GM19240 (cell line): ENCODE measurements at regions not wholly inside any gene's neighbourhood (a gene's known extent, or its start where the extent isn't known, plus 50 kb on each side); places are given as distances from the start of the nearest gene placed in this dataset.
"Not testable (repeated sequence)": the region's sequence is repeated elsewhere in the genome, so short reads cannot be mapped to it uniquely, and the experiment has no call there.

ENCODE experiments used
- DNase-seq: peaks from one replicate; pipeline ENCODE4 v3.0.0; 2011; ENCODE audit warnings: low spot score; ENCODE audit not compliant: insufficient read length

DNA sequence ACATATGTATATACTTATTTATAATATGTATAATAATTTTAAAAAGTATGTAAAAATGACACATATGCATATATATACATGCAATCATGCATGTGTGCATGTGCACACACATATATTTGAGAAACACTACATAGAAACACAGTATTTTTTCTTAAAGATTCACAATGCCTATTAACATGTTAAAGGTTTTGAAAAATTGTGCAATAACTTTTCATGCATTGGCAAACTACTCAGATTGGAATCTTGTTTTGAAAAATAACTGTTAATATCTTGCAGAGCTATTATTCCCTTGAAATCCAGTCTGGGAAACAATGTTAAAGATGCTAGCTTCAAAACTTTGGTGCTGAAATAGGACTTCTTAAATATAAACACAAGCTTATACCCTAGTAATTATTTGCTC is 256.2 kb upstream of the P2RY1 start:
- DNase-seq: no peak

- no peak for DNase-seq
These were observed 253.0 kb upstream of the P2RY1 start for GRCh38 chr3:152581951-152582350.

DNA sequence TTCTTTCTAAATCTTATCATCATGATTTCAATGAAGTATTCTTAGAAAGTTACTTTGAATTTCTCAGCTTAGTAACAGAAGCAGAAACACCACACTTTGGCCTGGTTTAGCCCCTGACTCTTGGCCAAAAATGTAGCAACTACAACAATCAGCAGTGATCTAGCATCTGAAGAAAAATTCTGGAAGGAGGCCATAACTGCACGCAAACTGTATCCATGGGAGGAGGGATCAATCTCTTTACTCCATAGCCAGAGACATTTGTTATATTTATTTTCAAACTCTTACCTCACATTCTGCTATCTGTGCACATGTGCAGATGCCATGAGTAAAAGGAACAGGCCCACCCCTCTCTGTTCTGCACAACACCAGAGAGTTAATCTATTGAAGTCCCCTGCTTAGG is 251.0 kb upstream of the P2RY1 start:
- DNase-seq: no peak

- no peak for DNase-seq
These were observed 248.0 kb upstream of the P2RY1 start for GRCh38 chr3:152586974-152587373.

DNA sequence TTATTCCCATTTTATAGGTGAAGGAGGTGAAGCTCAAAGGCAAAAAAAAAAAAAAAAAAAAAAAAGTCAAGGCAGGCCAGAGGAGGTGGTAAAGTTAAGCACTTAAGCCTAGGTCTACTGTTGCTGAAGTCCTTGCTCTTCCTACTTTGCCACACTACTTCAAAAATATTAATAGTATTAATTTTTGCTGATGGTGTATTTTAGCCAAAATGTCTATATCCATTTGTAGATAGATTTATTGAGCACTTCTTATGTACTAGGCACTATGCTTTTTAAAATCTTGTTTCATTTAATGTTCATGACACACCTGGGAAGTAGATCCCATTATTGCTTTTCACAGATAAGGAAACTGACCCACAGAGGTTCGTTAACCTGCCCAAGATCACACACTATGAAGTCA is 247.1 kb upstream of the P2RY1 start:
- DNase-seq: no peak

GRCh38 chr3:152589644-152590043 is 245.3 kb upstream of the P2RY1 start:
- DNase-seq: no peak

DNA sequence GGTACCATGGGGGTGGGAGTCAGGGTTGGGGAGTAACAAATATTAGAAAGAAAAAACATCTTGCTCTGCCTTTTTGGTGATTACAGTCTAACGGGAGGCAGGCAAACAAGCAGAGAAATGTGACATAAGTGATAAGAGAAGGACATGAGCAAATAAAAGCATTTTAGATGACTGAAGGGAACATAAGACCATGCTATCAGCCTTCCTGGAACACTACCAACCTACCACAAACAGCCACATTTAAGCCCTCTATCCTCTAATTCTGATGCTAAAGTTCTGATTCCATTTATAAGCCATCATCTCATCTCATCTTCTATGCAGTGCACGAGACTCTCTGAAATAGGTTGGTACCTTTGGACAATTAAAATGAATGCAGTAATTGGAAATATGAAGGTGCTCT is 243.4 kb upstream of the P2RY1 start:
- no peak for DNase-seq

DNA sequence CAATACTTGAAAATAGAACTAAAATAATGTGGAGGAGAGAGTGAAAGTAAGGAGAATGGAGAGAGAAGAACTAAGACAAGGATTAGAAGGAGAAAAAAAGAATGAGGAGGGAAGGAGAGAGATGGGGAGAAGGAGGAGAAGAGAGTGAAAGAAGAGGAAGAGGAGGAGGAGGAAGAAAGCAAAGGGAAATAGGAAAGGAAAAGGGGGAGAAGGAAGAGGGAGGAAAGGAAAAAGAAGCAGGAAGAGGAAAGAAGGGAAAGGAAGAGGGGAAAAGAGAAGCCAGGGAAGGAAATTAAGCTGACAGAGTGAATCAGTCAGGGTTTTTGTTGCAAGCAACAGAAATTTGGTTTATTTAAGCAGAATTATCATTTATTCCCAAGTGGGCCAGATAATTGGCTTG is 241.7 kb upstream of the P2RY1 start:
- no peak for DNase-seq

GRCh38 chr3:152595975-152596821 is 238.7 kb upstream of the P2RY1 start:
- peak; percentile 54 for DNase-seq

GRCh38 chr3:152596832-152597231 is 238.1 kb upstream of the P2RY1 start:
- DNase-seq: not testable (repeated sequence)

GRCh38 chr3:152606146-152606545 is 228.8 kb upstream of the P2RY1 start:
- no peak for DNase-seq

- no peak for DNase-seq
These were observed 227.8 kb upstream of the P2RY1 start for GRCh38 chr3:152607179-152607578.

- no peak for DNase-seq
These were observed 226.0 kb upstream of the P2RY1 start for GRCh38 chr3:152608696-152609594.

GRCh38 chr3:152609891-152610290 is 225.0 kb upstream of the P2RY1 start:
- DNase-seq: no peak

DNA sequence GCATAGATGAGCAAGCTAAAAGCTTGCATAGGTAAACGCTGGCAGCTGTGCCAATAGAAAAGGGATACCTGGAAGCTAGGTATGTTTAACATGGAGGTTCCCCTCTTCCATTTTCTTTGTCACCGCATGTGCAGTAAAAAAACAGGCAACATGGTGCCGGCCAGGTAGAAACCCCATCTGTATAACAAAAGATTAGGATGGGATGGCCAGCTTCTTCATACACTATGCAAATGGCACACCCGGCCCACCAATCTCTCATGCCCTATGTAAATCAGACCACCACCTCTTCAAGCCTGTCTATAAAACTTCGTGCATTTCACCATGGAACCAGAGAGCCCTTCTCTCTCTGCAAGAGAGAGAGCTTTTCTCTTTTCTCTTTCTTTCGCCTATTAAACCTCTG is 224.3 kb upstream of the P2RY1 start:
- DNase-seq: no peak

GRCh38 chr3:152611905-152612304 is 223.0 kb upstream of the P2RY1 start:
- DNase-seq: no peak

DNA sequence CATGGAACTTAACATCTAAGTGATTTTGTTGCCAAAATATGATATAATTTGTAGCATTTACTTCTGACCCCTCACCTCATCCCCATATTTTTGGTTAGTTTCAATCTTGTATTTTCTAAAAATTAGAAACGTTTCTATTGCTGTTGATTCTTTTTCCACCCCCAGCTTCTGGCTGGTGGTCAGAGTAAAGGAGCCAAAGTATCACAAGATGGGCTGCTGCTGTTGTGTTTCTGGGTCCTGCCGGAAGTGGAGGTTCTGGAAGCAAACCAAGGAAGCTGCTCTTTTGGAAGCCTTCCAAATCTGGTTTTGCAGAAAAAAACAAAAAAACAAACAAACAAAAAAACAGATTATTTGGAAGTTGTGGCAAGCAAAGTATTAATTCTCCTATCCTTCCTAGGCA is 221.1 kb upstream of the P2RY1 start:
- DNase-seq: no peak

DNA sequence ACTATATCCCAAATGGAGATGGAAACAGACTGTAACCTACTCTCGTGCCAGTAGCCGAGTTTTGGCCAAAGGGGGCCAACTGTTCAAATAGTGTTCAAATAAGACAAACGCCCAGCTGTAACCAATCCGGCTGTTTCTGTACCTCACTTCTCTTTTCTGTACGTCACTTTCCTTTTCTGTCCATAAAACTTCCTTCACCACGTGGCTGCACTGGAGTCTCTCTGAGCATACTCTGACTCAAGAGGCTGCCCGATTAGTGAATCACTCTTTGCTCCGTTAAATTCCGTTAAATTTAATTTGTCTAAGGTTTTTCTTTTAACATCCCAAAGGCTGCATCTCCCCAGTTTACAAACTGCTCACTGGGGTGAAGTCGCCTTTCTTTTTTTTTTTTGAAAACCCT is 219.2 kb upstream of the P2RY1 start:
- DNase-seq: no peak

DNA sequence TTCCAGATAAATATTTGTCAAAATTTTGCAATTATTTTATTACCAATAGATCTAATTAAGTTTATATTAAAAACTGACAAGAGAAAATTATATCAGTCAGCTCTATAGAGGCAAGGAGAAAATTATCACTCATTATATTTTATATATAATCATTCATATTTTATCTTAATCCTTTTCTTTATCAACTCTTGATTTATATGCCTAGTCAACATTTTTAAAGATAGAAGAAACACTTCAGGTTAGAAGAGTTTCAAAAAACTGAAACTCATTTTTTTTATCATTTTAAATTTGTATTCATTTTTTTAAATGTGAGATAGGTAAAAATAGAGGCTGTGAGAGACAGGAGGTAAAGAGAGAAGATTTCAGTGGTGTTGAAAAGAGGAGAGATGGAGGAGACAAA is 217.3 kb upstream of the P2RY1 start:
- DNase-seq: no peak

GRCh38 chr3:152618529-152618928 is 216.4 kb upstream of the P2RY1 start:
- DNase-seq: no peak

- DNase-seq: no peak
These were observed 215.2 kb upstream of the P2RY1 start for GRCh38 chr3:152619691-152620090.

DNA sequence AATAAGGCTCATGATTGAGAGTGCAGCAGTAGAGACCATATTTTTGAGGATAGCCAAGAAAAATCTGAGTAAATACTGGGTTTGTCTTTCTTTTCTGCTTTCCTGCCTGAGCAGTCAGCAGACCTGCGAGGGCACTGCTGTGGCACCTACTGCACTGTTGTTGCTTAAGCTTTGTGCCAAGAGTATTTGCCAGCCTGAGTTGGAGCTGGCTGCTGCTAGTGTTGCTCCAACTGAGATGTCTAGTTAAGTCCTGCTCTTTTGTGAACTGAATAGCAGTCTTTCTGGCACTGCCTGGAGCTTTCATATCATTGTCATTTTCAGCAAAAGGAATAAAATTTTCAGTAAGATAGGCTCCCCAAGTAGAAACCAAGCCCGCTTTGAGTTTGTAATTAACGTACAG is 214.5 kb upstream of the P2RY1 start:
- DNase-seq: no peak
